H1 (cell line): ENCODE measurements at regions not wholly inside any gene's neighbourhood (a gene's known extent, or its start where the extent isn't known, plus 50 kb on each side); places are given as distances from the start of the nearest gene placed in this dataset.

ENCODE experiments used
- CREB1 ChIP-seq: IDR thresholded peaks from 2 replicates; pipeline ENCODE4 v1.6.1; 2012; ENCODE audit warnings: inconsistent platforms
- POLR2AphosphoS5 ChIP-seq: IDR thresholded peaks from 2 replicates; pipeline ENCODE4 v1.6.1; 2011; ENCODE audit warnings: low read depth, low read length
- RAD21 ChIP-seq, 2 experiments: IDR thresholded peaks in 1 of 2; conservative IDR thresholded peaks in 1 of 2; 2 replicates each; pipeline ENCODE4 v1.6.1; 2011; ENCODE audit warnings: low read depth in 2 of 2, low read length in 2 of 2, improper control_type of control experiment in 1 of 2, inconsistent platforms in 1 of 2, mild to moderate bottlenecking in 1 of 2, moderate library complexity in 1 of 2
- SIX5 ChIP-seq: IDR thresholded peaks from 2 replicates; pipeline ENCODE4 v1.6.1; 2011; ENCODE audit warnings: mild to moderate bottlenecking, low read depth, low read length
- SP4 ChIP-seq: IDR thresholded peaks from 2 replicates; pipeline ENCODE4 v1.6.1; 2012; ENCODE audit warnings: low read length, inconsistent platforms
- YY1 ChIP-seq: IDR thresholded peaks from 2 replicates; pipeline ENCODE4 v1.6.1; 2011; ENCODE audit warnings: low read depth, mild to moderate bottlenecking, low read length
- TF ChIP-seq, protein P1 (sequence below), 3 experiments: IDR thresholded peaks; 1 replicate in 2 of 3; 2 replicates in 1 of 3; pipeline versions ENCODE4 v1.5.1 to v1.6.1; 2011; ENCODE audit warnings: low read length in 3 of 3, mild to moderate bottlenecking in 3 of 3, inconsistent platforms in 2 of 3, low read depth in 1 of 3, moderate library complexity in 1 of 3; ENCODE audit not compliant: insufficient read depth in 1 of 3; ENCODE audit errors: control extremely low read depth in 1 of 3

DNA sequence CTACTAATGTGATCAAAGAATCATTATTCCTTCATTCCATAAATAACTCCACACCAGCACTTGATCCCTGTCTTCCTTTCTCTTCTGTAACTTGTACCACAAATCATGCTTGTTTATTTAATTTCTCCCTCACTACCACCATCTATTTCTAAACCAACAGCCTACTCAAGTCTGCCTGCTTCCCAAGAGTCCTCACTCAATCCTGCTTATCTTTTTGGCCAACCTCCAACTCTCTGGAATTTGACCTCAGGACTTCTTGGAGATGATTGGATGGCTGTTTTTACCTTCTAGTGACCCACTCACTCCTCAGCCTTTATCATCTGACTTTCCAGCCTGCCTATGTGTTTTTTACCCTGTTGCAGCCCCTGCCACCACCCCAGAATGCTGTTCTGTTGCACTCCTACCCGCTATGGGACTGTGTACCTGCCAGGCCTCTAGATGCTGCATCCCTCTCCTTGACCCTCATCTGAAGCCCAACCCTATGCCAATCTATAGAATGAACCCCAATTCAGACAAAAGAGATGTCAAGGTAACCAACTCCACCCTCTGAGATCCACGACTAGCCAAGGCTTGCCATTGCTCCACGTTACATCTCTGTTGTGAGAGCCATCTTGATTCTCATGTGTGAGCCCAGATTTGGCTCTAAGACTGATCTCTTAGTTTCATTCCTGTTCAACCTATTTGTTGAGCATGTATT, 150.2 kb upstream of the PLEKHG7 start:
- TF ChIP-seq, protein P1, sequence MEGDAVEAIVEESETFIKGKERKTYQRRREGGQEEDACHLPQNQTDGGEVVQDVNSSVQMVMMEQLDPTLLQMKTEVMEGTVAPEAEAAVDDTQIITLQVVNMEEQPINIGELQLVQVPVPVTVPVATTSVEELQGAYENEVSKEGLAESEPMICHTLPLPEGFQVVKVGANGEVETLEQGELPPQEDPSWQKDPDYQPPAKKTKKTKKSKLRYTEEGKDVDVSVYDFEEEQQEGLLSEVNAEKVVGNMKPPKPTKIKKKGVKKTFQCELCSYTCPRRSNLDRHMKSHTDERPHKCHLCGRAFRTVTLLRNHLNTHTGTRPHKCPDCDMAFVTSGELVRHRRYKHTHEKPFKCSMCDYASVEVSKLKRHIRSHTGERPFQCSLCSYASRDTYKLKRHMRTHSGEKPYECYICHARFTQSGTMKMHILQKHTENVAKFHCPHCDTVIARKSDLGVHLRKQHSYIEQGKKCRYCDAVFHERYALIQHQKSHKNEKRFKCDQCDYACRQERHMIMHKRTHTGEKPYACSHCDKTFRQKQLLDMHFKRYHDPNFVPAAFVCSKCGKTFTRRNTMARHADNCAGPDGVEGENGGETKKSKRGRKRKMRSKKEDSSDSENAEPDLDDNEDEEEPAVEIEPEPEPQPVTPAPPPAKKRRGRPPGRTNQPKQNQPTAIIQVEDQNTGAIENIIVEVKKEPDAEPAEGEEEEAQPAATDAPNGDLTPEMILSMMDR (IDR thresholded peaks at IDR 0.05; ENCODE audit: control extremely low read depth in 1 of 3, insufficient read depth in 1 of 3, low read depth in 1 of 3, low read length in 3 of 3), result no peak
- TF ChIP-seq YY1 (no peak), POLR2AphosphoS5 (no peak), SIX5 (no peak), CREB1 (no peak), SP4 (no peak), RAD21 (IDR thresholded peaks at IDR 0.05 in 1 of 2, conservative IDR thresholded peaks at IDR 0.05 in 1 of 2; ENCODE audit: low read depth in 2 of 2, low read length in 2 of 2) (no peak)
